Liver (tissue), 8 donors: ENCODE measurements at regions not wholly inside any gene's neighbourhood (a gene's known extent, or its start where the extent isn't known, plus 50 kb on each side); places are given as distances from the start of the nearest gene placed in this dataset.

Source experiments
- DNase-seq: peaks from one replicate; pipeline ENCODE4 v3.0.0-alpha.2; 2017; ENCODE audit warnings: low spot score
- H3K27ac ChIP-seq, 2 donors: one replicate each; pipeline ENCODE4 v1.7.0; 2013; ENCODE audit warnings: inconsistent platforms in 2 of 2, low read length in 2 of 2, control low read depth in 1 of 2, low read depth in 1 of 2, mild to moderate bottlenecking in 1 of 2
- H3K27me3 ChIP-seq, 4 donors: one replicate each; pipeline versions ENCODE4 v1.6.1 to v1.7.0; 2013; ENCODE audit warnings: low read length in 3 of 4, inconsistent platforms in 1 of 4, mild to moderate bottlenecking in 1 of 4, moderate library complexity in 1 of 4; ENCODE audit not compliant: control insufficient read depth in 4 of 4, insufficient read depth in 4 of 4
- H3K36me3 ChIP-seq, 4 donors: one replicate each; pipeline versions ENCODE4 v1.6.1 to v1.7.0; 2013; ENCODE audit warnings: low read length in 3 of 4, mild to moderate bottlenecking in 3 of 4, low read depth in 1 of 4, moderate library complexity in 1 of 4; ENCODE audit not compliant: control insufficient read depth in 4 of 4, insufficient read depth in 3 of 4
- H3K4me1 ChIP-seq, 4 donors: one replicate each; pipeline versions ENCODE4 v1.6.1 to v1.7.0; 2013; ENCODE audit warnings: low read length in 3 of 4, mild to moderate bottlenecking in 3 of 4, moderate library complexity in 1 of 4; ENCODE audit not compliant: control insufficient read depth in 4 of 4, insufficient read depth in 4 of 4
- H3K4me3 ChIP-seq, 3 donors: one replicate each; pipeline versions ENCODE4 v1.6.1 to v1.7.0; 2013; ENCODE audit warnings: low read length in 3 of 3, control low read depth in 1 of 3, low read depth in 1 of 3, mild to moderate bottlenecking in 1 of 3
- H3K9ac ChIP-seq, 2 donors: one replicate each; pipeline ENCODE4 v1.7.0; 2013; ENCODE audit warnings: low read length in 2 of 2, mild to moderate bottlenecking in 2 of 2, moderate library complexity in 2 of 2, control low read depth in 1 of 2, low read depth in 1 of 2
- H3K9me3 ChIP-seq, 4 donors: one replicate each; pipeline versions ENCODE4 v1.6.1 to v1.7.0; 2013; ENCODE audit warnings: low read length in 3 of 4; ENCODE audit not compliant: control insufficient read depth in 4 of 4
- CTCF ChIP-seq: fragments of 150-350 bp; IDR thresholded peaks from 2 replicates; pipeline ENCODE4 v1.5.1; 2017; ENCODE audit warnings: improper control_type of control experiment, low read depth, low read length; ENCODE audit not compliant: missing input control
- EGR1 ChIP-seq, 2 donors: IDR thresholded peaks; 2 replicates each; pipeline ENCODE4 v1.6.1; 2016 to 2018; ENCODE audit warnings: antibody characterized with exemption in 2 of 2, low read depth in 2 of 2
- FOXA1 ChIP-seq: IDR thresholded peaks from 2 replicates; pipeline ENCODE4 v1.6.1; 2016; ENCODE audit warnings: antibody characterized with exemption
- FOXA2 ChIP-seq: IDR thresholded peaks from 2 replicates; pipeline ENCODE4 v1.6.1; 2016; ENCODE audit warnings: antibody characterized with exemption
- GABPA ChIP-seq, 2 donors: IDR thresholded peaks in 1 of 2; conservative IDR thresholded peaks in 1 of 2; 2 replicates each; pipeline ENCODE4 v1.6.1; 2016; ENCODE audit warnings: antibody characterized with exemption in 2 of 2, mild to moderate bottlenecking in 1 of 2, moderate library complexity in 1 of 2
- HNF4A ChIP-seq, 2 donors: conservative IDR thresholded peaks; 2 replicates each; pipeline ENCODE4 v1.6.1; 2016; ENCODE audit warnings: antibody characterized with exemption in 2 of 2, mild to moderate bottlenecking in 2 of 2
- HNF4G ChIP-seq: IDR thresholded peaks from 2 replicates; pipeline ENCODE4 v1.6.1; 2016; ENCODE audit warnings: antibody characterized with exemption
- JUND ChIP-seq, 2 donors: IDR thresholded peaks; 2 replicates each; pipeline ENCODE4 v1.6.1; 2016; ENCODE audit warnings: antibody characterized with exemption in 2 of 2
- MAX ChIP-seq: IDR thresholded peaks from 2 replicates; pipeline ENCODE4 v1.6.1; 2016; ENCODE audit warnings: antibody characterized with exemption
- NR2F2 ChIP-seq: IDR thresholded peaks from 2 replicates; pipeline ENCODE4 v1.6.1; 2016; ENCODE audit warnings: antibody characterized with exemption
- RAD21 ChIP-seq, 2 donors: IDR thresholded peaks; 2 replicates each; pipeline ENCODE4 v1.6.1; 2016; ENCODE audit warnings: antibody characterized with exemption in 2 of 2, mild to moderate bottlenecking in 2 of 2
- REST ChIP-seq: IDR thresholded peaks from 2 replicates; pipeline ENCODE4 v1.6.1; 2016; ENCODE audit warnings: antibody characterized with exemption, mild to moderate bottlenecking
- RXRA ChIP-seq, 2 donors: IDR thresholded peaks; 2 replicates each; pipeline ENCODE4 v1.6.1; 2017 to 2018; ENCODE audit warnings: antibody characterized with exemption in 2 of 2, mild to moderate bottlenecking in 1 of 2
- SP1 ChIP-seq: IDR thresholded peaks from 2 replicates; pipeline ENCODE4 v1.6.1; 2018; ENCODE audit warnings: antibody characterized with exemption, mild to moderate bottlenecking
- TAF1 ChIP-seq: conservative IDR thresholded peaks from 2 replicates; pipeline ENCODE4 v1.6.1; 2016; ENCODE audit warnings: antibody characterized with exemption, mild to moderate bottlenecking
- YY1 ChIP-seq: IDR thresholded peaks from 2 replicates; pipeline ENCODE4 v1.6.1; 2016; ENCODE audit warnings: antibody characterized with exemption, mild to moderate bottlenecking
- WGBS: extraction: QIAGEN DNeasy Blood & Tissue Kit; methylation state at CpG from one replicate; pipeline ENCODE4 v1.1.7; 2013; 5-methylcytosine and 5-hydroxymethylcytosine counted together
- TF ChIP-seq, protein P1 (sequence below): IDR thresholded peaks from 2 replicates; pipeline ENCODE4 v1.6.1; 2016; ENCODE audit warnings: antibody characterized with exemption
- donor health status: healthy.
- donor health status: healthy.
- donor health status: healthy.
- donor health status: healthy.
- donor health status: healthy.

- Histone ChIP-seq H3K4me1 (no peaks in the 10 kb centered on the region), H3K36me3 (no peaks in the 10 kb centered on the region), H3K9ac (no peak overlapping the region), H3K27ac (no peak overlapping the region), H3K4me3 (no peak overlapping the region), H3K9me3 (no peaks in the 10 kb centered on the region), H3K27me3 (no peaks in the 10 kb centered on the region)
- no peak for DNase-seq
- TF ChIP-seq, protein P1, sequence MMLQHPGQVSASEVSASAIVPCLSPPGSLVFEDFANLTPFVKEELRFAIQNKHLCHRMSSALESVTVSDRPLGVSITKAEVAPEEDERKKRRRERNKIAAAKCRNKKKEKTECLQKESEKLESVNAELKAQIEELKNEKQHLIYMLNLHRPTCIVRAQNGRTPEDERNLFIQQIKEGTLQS = no peak
- TF ChIP-seq MAX = no peak
- TF ChIP-seq RAD21 (IDR thresholded peaks at IDR 0.05) = no peak
- no peak for TF ChIP-seq NR2F2
- no peak for TF ChIP-seq TAF1
- no peak for TF ChIP-seq HNF4A (conservative IDR thresholded peaks at IDR 0.05)
- no peak for TF ChIP-seq CTCF
- TF ChIP-seq GABPA (IDR thresholded peaks at IDR 0.05 in 1 of 2, conservative IDR thresholded peaks at IDR 0.05 in 1 of 2) = no peak
- no peak for TF ChIP-seq EGR1 (IDR thresholded peaks at IDR 0.05; ENCODE audit: low read depth in 2 of 2)
- TF ChIP-seq REST = no peak
- TF ChIP-seq JUND (IDR thresholded peaks at IDR 0.05) = no peak
- TF ChIP-seq FOXA2 = no peak
- TF ChIP-seq YY1 = no peak
- TF ChIP-seq HNF4G = no peak
- no peak for TF ChIP-seq SP1
- no peak for TF ChIP-seq RXRA (IDR thresholded peaks at IDR 0.05)
- TF ChIP-seq FOXA1 = no peak
- WGBS = 86% methylated on average over 12 of the region's 12 CpGs
These were observed 84.8 kb upstream of the SHANK2 start for GRCh38 chr11:71336996-71337754.
